HEK293 (cell line): ENCODE measurements at regions not wholly inside any gene's neighbourhood (a gene's known extent, or its start where the extent isn't known, plus 50 kb on each side); places are given as distances from the start of the nearest gene placed in this dataset.

Experiments used
- CTCF ChIA-PET: fragments of 350-600 bp; formaldehyde crosslinking; extraction: SDS; loops from one replicate; lab custom pipeline; 2021; ENCODE audit warnings: antibody characterized with exemption; lab: Yijun Ruan, JAX
- POLR2A ChIA-PET: fragments of 300-600 bp; formaldehyde crosslinking; extraction: SDS; loops from one replicate; lab custom pipeline; 2020; ENCODE audit warnings: antibody characterized with exemption, inconsistent platforms; lab: Yijun Ruan, JAX
- H3K27ac ChIP-seq: fragments of 200-500 bp; sonication (Bioruptor generic); 2 replicates; pipeline ENCODE4 v1.5.1; 2014; ENCODE audit warnings: low read depth, low read length, control low read depth, inconsistent platforms; ENCODE audit errors: extremely low read depth
- H3K36me3 ChIP-seq, 2 experiments: fragments of 200-500 bp in 1 of 2; sonication (Bioruptor generic) in 1 of 2; 1 replicate in 1 of 2; 2 replicates in 1 of 2; pipeline ENCODE4 v1.5.1; 2014 to 2017; ENCODE audit warnings: inconsistent platforms in 2 of 2, low read length in 2 of 2; ENCODE audit not compliant: control insufficient read depth in 2 of 2, insufficient read depth in 1 of 2
- H3K4me1 ChIP-seq: fragments of 200-500 bp; sonication (Bioruptor generic); 2 replicates; pipeline ENCODE4 v1.5.1; 2014; ENCODE audit warnings: mild to moderate bottlenecking, low read length, inconsistent platforms; ENCODE audit not compliant: control insufficient read depth, insufficient read depth
- H3K4me3 ChIP-seq: 2 replicates; pipeline ENCODE4 v1.5.1; 2011; ENCODE audit warnings: low read depth, mild to moderate bottlenecking, control low read depth, low read length, moderate library complexity
- H3K9me3 ChIP-seq: fragments of 200-500 bp; sonication (Bioruptor generic); 2 replicates; pipeline ENCODE4 v1.5.1; 2014; ENCODE audit warnings: low read depth, low read length, inconsistent platforms; ENCODE audit not compliant: control insufficient read depth, insufficient read depth
- BCL11A ChIP-seq: fragments of 450-650 bp; formaldehyde crosslinking; IDR thresholded peaks from 2 replicates; pipeline ENCODE4 v1.5.1; 2016; ENCODE audit warnings: low read depth, missing biosample characterization, missing genetic modification characterization
- EGR2 ChIP-seq: fragments of 450-650 bp; formaldehyde crosslinking; IDR thresholded peaks from 2 replicates; pipeline ENCODE4 v1.5.1; 2016; ENCODE audit warnings: low read depth, missing biosample characterization, missing genetic modification characterization
- GLI2 ChIP-seq: fragments of 450-650 bp; formaldehyde crosslinking; IDR thresholded peaks from 2 replicates; pipeline ENCODE4; 2017; ENCODE audit warnings: missing biosample characterization, missing genetic modification characterization, low read depth, borderline replicate concordance
- GLI4 ChIP-seq: fragments of 450-650 bp; formaldehyde crosslinking; IDR thresholded peaks from 2 replicates; pipeline ENCODE4 v1.5.1; 2016; ENCODE audit warnings: missing biosample characterization, missing genetic modification characterization
- GLIS2 ChIP-seq: fragments of 450-650 bp; formaldehyde crosslinking; IDR thresholded peaks from 2 replicates; pipeline ENCODE4 v1.5.1; 2016; ENCODE audit warnings: missing biosample characterization, missing genetic modification characterization
- HOXA7 ChIP-seq: sonication (generic); formaldehyde crosslinking; IDR thresholded peaks from 2 replicates; pipeline ENCODE4 v1.8.1; 2022; ENCODE audit warnings: missing genetic modification reagents, borderline replicate concordance
- KLF9 ChIP-seq: fragments of 450-650 bp; formaldehyde crosslinking; IDR thresholded peaks from 2 replicates; pipeline ENCODE4 v1.5.1; 2016; ENCODE audit warnings: missing biosample characterization, missing genetic modification characterization, low read depth
- MEIS1 ChIP-seq: sonication (generic); formaldehyde crosslinking; IDR thresholded peaks from 2 replicates; pipeline ENCODE4 v1.8.1; 2022; ENCODE audit warnings: missing genetic modification reagents, mild to moderate bottlenecking, borderline replicate concordance
- YY2 ChIP-seq: fragments of 450-650 bp; formaldehyde crosslinking; IDR thresholded peaks from 2 replicates; pipeline ENCODE4 v1.5.1; 2016; ENCODE audit warnings: missing biosample characterization, missing genetic modification characterization
- ZBTB1 ChIP-seq: fragments of 450-650 bp; formaldehyde crosslinking; IDR thresholded peaks from 2 replicates; pipeline ENCODE4 v1.5.1; 2016; ENCODE audit warnings: missing biosample characterization, missing genetic modification characterization
- ZEB2 ChIP-seq: fragments of 450-650 bp; formaldehyde crosslinking; IDR thresholded peaks from 2 replicates; pipeline ENCODE4 v1.5.1; 2016; ENCODE audit warnings: missing biosample characterization, missing genetic modification characterization
- ZNF133 ChIP-seq: fragments of 450-650 bp; formaldehyde crosslinking; IDR thresholded peaks from 2 replicates; pipeline ENCODE4 v1.5.1; 2016; ENCODE audit warnings: missing biosample characterization, missing genetic modification characterization
- ZNF174 ChIP-seq: fragments of 450-650 bp; formaldehyde crosslinking; IDR thresholded peaks from 2 replicates; pipeline ENCODE4 v1.5.0; 2017; ENCODE audit warnings: missing biosample characterization, mild to moderate bottlenecking, missing genetic modification characterization
- ZNF2 ChIP-seq: fragments of 450-650 bp; formaldehyde crosslinking; IDR thresholded peaks from 2 replicates; pipeline ENCODE4 v1.5.1; 2016; ENCODE audit warnings: missing biosample characterization, missing genetic modification characterization
- ZNF23 ChIP-seq: fragments of 450-650 bp; formaldehyde crosslinking; IDR thresholded peaks from 2 replicates; pipeline ENCODE4 v1.5.1; 2016; ENCODE audit warnings: missing biosample characterization, missing genetic modification characterization, borderline replicate concordance
- ZNF274 ChIP-seq, 2 experiments: fragments of 200-500 bp in 1 of 2; fragments of 450-650 bp in 1 of 2; sonication (Bioruptor generic) in 1 of 2; formaldehyde crosslinking in 1 of 2; IDR thresholded peaks; 2 replicates each; pipeline versions ENCODE4 v1.5.1 to v1.6.1; 2014 to 2016; ENCODE audit warnings: borderline replicate concordance in 1 of 2, inconsistent platforms in 1 of 2, low read length in 1 of 2, missing biosample characterization in 1 of 2, missing genetic modification characterization in 1 of 2
- ZNF302 ChIP-seq: fragments of 450-650 bp; formaldehyde crosslinking; IDR thresholded peaks from 2 replicates; pipeline ENCODE4 v1.5.1; 2016; ENCODE audit warnings: missing biosample characterization, missing genetic modification characterization, low read depth
- ZNF423 ChIP-seq: fragments of 450-650 bp; formaldehyde crosslinking; IDR thresholded peaks from 2 replicates; pipeline ENCODE4 v1.5.1; 2016; ENCODE audit warnings: missing biosample characterization, missing genetic modification characterization
- ZNF521 ChIP-seq: fragments of 450-650 bp; formaldehyde crosslinking; IDR thresholded peaks from 2 replicates; pipeline ENCODE4 v1.5.1; 2017; ENCODE audit warnings: missing biosample characterization, mild to moderate bottlenecking, missing genetic modification characterization
- ZNF610 ChIP-seq: fragments of 450-650 bp; formaldehyde crosslinking; IDR thresholded peaks from 2 replicates; pipeline ENCODE4 v1.5.1; 2016; ENCODE audit warnings: missing biosample characterization, missing genetic modification characterization, borderline replicate concordance
- ZNF621 ChIP-seq: fragments of 450-650 bp; formaldehyde crosslinking; IDR thresholded peaks from 2 replicates; pipeline ENCODE4 v1.5.1; 2017; ENCODE audit warnings: missing biosample characterization, missing genetic modification characterization
- ZNF677 ChIP-seq: fragments of 450-650 bp; IDR thresholded peaks from 2 replicates; pipeline ENCODE4 v1.5.0; 2018; ENCODE audit warnings: missing biosample characterization, mild to moderate bottlenecking, missing genetic modification characterization, moderate library complexity
- ZNF768 ChIP-seq: fragments of 450-650 bp; formaldehyde crosslinking; IDR thresholded peaks from 2 replicates; pipeline ENCODE4 v1.5.1; 2018; ENCODE audit warnings: missing biosample characterization, mild to moderate bottlenecking, missing genetic modification characterization
- ZNF792 ChIP-seq: fragments of 450-650 bp; formaldehyde crosslinking; IDR thresholded peaks from 2 replicates; pipeline ENCODE4 v1.5.1; 2016; ENCODE audit warnings: missing biosample characterization, missing genetic modification characterization
- ZSCAN16 ChIP-seq: fragments of 450-650 bp; formaldehyde crosslinking; IDR thresholded peaks from 2 replicates; pipeline ENCODE4 v1.5.1; 2016; ENCODE audit warnings: missing biosample characterization, missing genetic modification characterization

- Histone ChIP-seq H3K9me3 (no peaks in the 10 kb centered on the region), H3K4me1 (no peaks in the 10 kb centered on the region), H3K27ac (no peak overlapping the region), H3K36me3 (no peaks in the 10 kb centered on the region), H3K4me3 (no peak overlapping the region)
- POLR2A ChIA-PET, result no interaction called here
- TF ChIP-seq GLI2 (tag by site-specific recombination), result no peak
- no peak for TF ChIP-seq ZSCAN16
- no peak for TF ChIP-seq ZEB2 (tag by site-specific recombination)
- no peak for TF ChIP-seq ZNF133 (tag by site-specific recombination)
- no peak for TF ChIP-seq ZNF423 (tag by site-specific recombination)
- no peak for TF ChIP-seq BCL11A (tag by site-specific recombination)
- TF ChIP-seq ZNF174, result no peak
- TF ChIP-seq ZNF274 (IDR thresholded peaks at IDR 0.05; ENCODE audit: low read length), result no peak
- no peak for TF ChIP-seq ZNF274 (tag by site-specific recombination; IDR thresholded peaks at IDR 0.05; ENCODE audit: borderline replicate concordance)
- no peak for TF ChIP-seq GLI4
- TF ChIP-seq ZNF792 (tag by site-specific recombination), result no peak
- TF ChIP-seq ZNF610 (tag by site-specific recombination), result no peak
- TF ChIP-seq YY2 (tag by site-specific recombination), result no peak
- TF ChIP-seq ZNF23, result no peak
- no peak for TF ChIP-seq ZNF521 (tag by site-specific recombination)
- no peak for TF ChIP-seq MEIS1 (CRISPR knock-in tag)
- TF ChIP-seq KLF9 (tag by site-specific recombination), result no peak
- TF ChIP-seq HOXA7 (CRISPR knock-in tag), result no peak
- no peak for TF ChIP-seq ZNF2 (tag by site-specific recombination)
- TF ChIP-seq EGR2, result no peak
- CTCF ChIA-PET, result no interaction called here
Measured at GRCh38 chr5:99083197-99083596, 154.4 kb upstream of the CHD1 start.

GRCh38 chr5:99081711-99082110, 152.9 kb upstream of the CHD1 start:
- no peaks in the 10 kb centered on the region for H3K9me3 ChIP-seq
- no peak overlapping the region for H3K4me3 ChIP-seq
- H3K27ac ChIP-seq, result no peak overlapping the region
- H3K4me1 ChIP-seq, result no peaks in the 10 kb centered on the region
- TF ChIP-seq ZBTB1 (tag by site-specific recombination) (no peak), ZNF792 (tag by site-specific recombination) (no peak), GLIS2 (tag by site-specific recombination) (no peak), ZNF677 (tag by site-specific recombination) (no peak)
- CTCF ChIA-PET, result interaction anchor here (1.0 kb wide), 1 partner anchor 22 kb away, joined by 3 read pairs; no protein-coding TSS in a partner anchor
- POLR2A ChIA-PET, result no interaction called here
- H3K36me3 ChIP-seq, result no peaks in the 10 kb centered on the region

DNA sequence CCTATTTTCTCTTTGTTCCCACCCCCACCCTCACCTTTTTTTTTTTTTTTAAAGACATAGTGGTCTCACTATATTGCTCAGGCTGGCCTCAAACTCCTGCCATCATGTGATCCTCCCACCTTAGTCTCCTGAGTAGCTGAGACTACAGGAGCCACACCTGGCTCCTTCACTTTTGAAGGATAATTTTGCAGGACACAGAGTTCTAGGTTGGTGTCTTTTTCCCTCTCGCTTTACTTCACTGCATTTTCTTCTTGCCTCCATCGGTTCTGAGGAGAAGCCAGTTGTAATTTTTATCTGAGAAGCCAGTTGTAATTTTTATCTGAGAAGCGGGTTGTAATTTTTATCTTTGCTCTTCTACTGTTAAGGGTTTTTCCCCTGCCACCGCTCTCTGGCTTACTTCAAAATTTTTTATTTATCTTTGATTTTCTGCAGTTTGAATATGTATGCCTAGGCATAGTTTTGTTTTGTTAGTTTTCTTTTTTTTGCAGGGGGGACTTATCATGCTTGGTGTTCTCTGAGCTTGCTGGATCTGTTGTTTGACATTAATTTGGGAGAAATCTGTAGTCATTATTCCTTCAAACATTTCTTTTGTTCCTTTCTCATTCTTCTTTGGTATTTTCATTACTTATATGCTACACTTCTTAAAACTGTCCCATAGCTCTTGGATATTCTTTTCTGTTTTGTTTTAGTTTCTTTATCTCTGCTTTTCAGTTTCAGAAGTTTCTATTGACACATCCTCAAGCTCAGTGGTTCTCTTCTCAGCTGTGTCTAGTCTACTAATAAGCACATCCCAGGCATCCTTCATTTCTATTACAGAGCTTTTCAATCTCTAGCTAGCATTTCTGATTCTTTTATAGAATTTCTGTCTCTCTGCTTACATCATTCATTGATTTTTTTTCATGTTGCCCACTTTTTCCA, 148.2 kb upstream of the CHD1 start:
- H3K9me3 ChIP-seq, result no peaks in the 10 kb centered on the region
- no peak for TF ChIP-seq ZNF768 (tag by site-specific recombination)
- no peak for TF ChIP-seq ZNF621
- no peak for TF ChIP-seq ZNF302 (tag by site-specific recombination)
- CTCF ChIA-PET, result interaction anchor here (0.6 kb wide), 1 partner anchor 150 kb away, joined by 3 read pairs; no protein-coding TSS in a partner anchor
- H3K27ac ChIP-seq, result no peak overlapping the region
- POLR2A ChIA-PET, result no interaction called here
- H3K4me3 ChIP-seq, result no peak overlapping the region
- H3K36me3 ChIP-seq, result no peaks in the 10 kb centered on the region
- H3K4me1 ChIP-seq, result no peaks in the 10 kb centered on the region
